ENCODE measurements at regions not wholly inside any gene's neighbourhood (a gene's known extent, or its start where the extent isn't known, plus 50 kb on each side); places are given as distances from the start of the nearest gene placed in this dataset.

DNA sequence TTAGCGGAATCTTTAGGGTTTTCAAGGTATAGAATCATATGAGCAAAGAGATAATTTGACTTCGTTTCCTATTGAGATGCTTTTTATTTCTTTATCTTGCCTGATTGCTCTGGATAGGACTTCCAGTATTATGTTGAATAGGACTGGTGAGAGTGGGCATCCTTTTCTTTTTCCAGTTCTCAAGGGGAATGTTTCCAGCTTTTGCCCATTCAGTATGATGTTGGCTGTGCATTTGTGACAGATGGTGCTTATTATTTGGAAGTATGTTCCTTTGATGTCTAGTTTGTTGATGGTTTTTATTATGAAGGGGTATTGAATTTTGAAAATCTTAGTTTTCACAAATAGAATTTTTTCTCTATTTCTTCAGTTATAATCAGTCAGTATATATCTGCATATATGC lies 656.6 kb upstream of the MAP3K7 start:
- Histone ChIP-seq H3K4me1 (ENCODE audit: low read depth) (no peaks in the 10 kb centered on the region), H3K36me3 (ENCODE audit: low read depth) (no peaks in the 10 kb centered on the region), H3K9me3 (no peaks in the 10 kb centered on the region), H3K4me3 (no peak overlapping the region)
- intact Hi-C loops (cut with DNase I, micrococcal nuclease) = no loop called here
- DNase-seq (no peak), ATAC-seq (no peak)
- TF ChIP-seq, protein P1, sequence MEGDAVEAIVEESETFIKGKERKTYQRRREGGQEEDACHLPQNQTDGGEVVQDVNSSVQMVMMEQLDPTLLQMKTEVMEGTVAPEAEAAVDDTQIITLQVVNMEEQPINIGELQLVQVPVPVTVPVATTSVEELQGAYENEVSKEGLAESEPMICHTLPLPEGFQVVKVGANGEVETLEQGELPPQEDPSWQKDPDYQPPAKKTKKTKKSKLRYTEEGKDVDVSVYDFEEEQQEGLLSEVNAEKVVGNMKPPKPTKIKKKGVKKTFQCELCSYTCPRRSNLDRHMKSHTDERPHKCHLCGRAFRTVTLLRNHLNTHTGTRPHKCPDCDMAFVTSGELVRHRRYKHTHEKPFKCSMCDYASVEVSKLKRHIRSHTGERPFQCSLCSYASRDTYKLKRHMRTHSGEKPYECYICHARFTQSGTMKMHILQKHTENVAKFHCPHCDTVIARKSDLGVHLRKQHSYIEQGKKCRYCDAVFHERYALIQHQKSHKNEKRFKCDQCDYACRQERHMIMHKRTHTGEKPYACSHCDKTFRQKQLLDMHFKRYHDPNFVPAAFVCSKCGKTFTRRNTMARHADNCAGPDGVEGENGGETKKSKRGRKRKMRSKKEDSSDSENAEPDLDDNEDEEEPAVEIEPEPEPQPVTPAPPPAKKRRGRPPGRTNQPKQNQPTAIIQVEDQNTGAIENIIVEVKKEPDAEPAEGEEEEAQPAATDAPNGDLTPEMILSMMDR (IDR thresholded peaks at IDR 0.05) = no peak

DNA sequence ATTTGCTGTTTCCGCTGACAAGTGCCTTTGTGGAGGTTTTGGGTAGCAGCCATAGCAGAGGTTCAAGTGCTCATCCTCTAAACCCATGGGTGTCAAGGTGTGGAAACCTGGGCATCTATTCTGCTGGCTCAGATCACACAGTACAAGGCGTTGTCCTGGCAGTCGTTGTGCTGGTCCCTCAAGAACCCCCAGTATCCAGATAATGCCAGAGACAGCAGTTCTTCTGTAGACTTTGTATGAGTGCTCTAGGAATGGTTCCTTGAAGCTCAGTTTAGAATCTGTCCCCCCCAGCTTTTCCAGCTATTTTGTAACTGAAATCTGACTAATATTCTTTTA lies 655.7 kb upstream of the MAP3K7 start:
- intact Hi-C loops (cut with DNase I, micrococcal nuclease) = no loop called here
- ATAC-seq (peak; percentile 52), DNase-seq (peak in 1 of 3 donors; percentile 10)

GRCh38 chr6:91241946-91242613 lies 655.2 kb upstream of the MAP3K7 start:
- intact Hi-C loops (cut with DNase I, micrococcal nuclease) = no loop called here
- H3K36me3 ChIP-seq (ENCODE audit: low read depth) = no peaks in the 10 kb centered on the region
- H3K4me3 ChIP-seq = no peak overlapping the region
- ATAC-seq (peak; percentile 86), DNase-seq (no peak)
- TF ChIP-seq, protein P1 (IDR thresholded peaks at IDR 0.05) = no peak
- H3K9me3 ChIP-seq = no peaks in the 10 kb centered on the region
- no peaks in the 10 kb centered on the region for H3K4me1 ChIP-seq (ENCODE audit: low read depth)

More for the DNA sequence above, 655.7 kb upstream of the MAP3K7 start:
- Histone ChIP-seq H3K9me3 (no peaks in the 10 kb centered on the region), H3K36me3 (ENCODE audit: low read depth) (no peaks in the 10 kb centered on the region), H3K4me1 (ENCODE audit: low read depth) (no peaks in the 10 kb centered on the region), H3K4me3 (no peak overlapping the region)
- TF ChIP-seq, protein P1 (IDR thresholded peaks at IDR 0.05) = no peak

- peak; percentile 68 for ATAC-seq
- intact Hi-C loops (cut with DNase I, micrococcal nuclease) = no loop called here
- TF ChIP-seq, protein P1 (IDR thresholded peaks at IDR 0.05) = no peak
- H3K36me3 ChIP-seq (ENCODE audit: low read depth) = no peaks in the 10 kb centered on the region
- H3K9me3 ChIP-seq = no peaks in the 10 kb centered on the region
- H3K4me3 ChIP-seq = no peak overlapping the region
- DNase-seq = no peak
- H3K4me1 ChIP-seq (ENCODE audit: low read depth) = no peaks in the 10 kb centered on the region
Observed at GRCh38 chr6:91240878-91241603, 654.2 kb upstream of the MAP3K7 start.

GRCh38 chr6:91221072-91221720 lies 634.3 kb upstream of the MAP3K7 start:
- Histone ChIP-seq H3K36me3 (ENCODE audit: low read depth) (no peaks in the 10 kb centered on the region), H3K4me1 (ENCODE audit: low read depth) (no peaks in the 10 kb centered on the region), H3K9me3 (no peaks in the 10 kb centered on the region), H3K4me3 (no peak overlapping the region)
- TF ChIP-seq, protein P1 (IDR thresholded peaks at IDR 0.05) = no peak
- ATAC-seq (no peak), DNase-seq (no peak)
- intact Hi-C loops (cut with DNase I, micrococcal nuclease) = no loop called here
